OCI-LY1 (cell line): ENCODE measurements at regions not wholly inside any gene's neighbourhood (a gene's known extent, or its start where the extent isn't known, plus 50 kb on each side); places are given as distances from the start of the nearest gene placed in this dataset.

Experiments
- H2AFZ ChIP-seq: fragments of 200-600 bp; sonication (generic), shearing (Covaris generic); 2 replicates; pipeline ENCODE4 v1.6.0; 2014; ENCODE audit warnings: antibody characterized with exemption, mild to moderate bottlenecking, low read length
- H3F3A ChIP-seq: fragments of 200-600 bp; sonication (generic), shearing (Covaris generic); 2 replicates; pipeline ENCODE4 v1.6.0; 2014; ENCODE audit warnings: mild to moderate bottlenecking, antibody characterized with exemption, low read length, moderate library complexity; ENCODE audit not compliant: insufficient read depth
- H3K27ac ChIP-seq: fragments of 200-600 bp; sonication (generic); 2 replicates; pipeline ENCODE4 v1.5.1; 2014; ENCODE audit warnings: low read length, mixed run types, mild to moderate bottlenecking, low read depth; ENCODE audit not compliant: poor library complexity, severe bottlenecking
- H3K27me3 ChIP-seq: fragments of 200-600 bp; sonication (generic); 2 replicates; pipeline ENCODE4 v1.6.0; 2014; ENCODE audit warnings: antibody characterized with exemption, mild to moderate bottlenecking, low read length, moderate library complexity; ENCODE audit not compliant: insufficient read depth
- H3K36me3 ChIP-seq: fragments of 200-600 bp; sonication (generic); 2 replicates; pipeline ENCODE4 v1.6.1; 2014; ENCODE audit warnings: mild to moderate bottlenecking, antibody characterized with exemption, low read length, moderate library complexity, mixed read lengths; ENCODE audit not compliant: insufficient read depth
- H3K4me1 ChIP-seq: fragments of 200-600 bp; sonication (generic); 2 replicates; pipeline ENCODE4 v1.5.1; 2014; ENCODE audit warnings: mild to moderate bottlenecking, low read length, moderate library complexity; ENCODE audit not compliant: insufficient read depth, severe bottlenecking
- H3K4me2 ChIP-seq: fragments of 200-600 bp; sonication (generic), shearing (Covaris generic); 2 replicates; pipeline ENCODE4 v1.6.1; 2014; ENCODE audit warnings: low read length
- H3K4me3 ChIP-seq: fragments of 200-600 bp; sonication (generic); 2 replicates; pipeline ENCODE4 v1.5.1; 2014; ENCODE audit warnings: low read length, low read depth, mild to moderate bottlenecking, mixed read lengths; ENCODE audit not compliant: poor library complexity, severe bottlenecking
- H3K79me2 ChIP-seq: fragments of 200-600 bp; shearing (Covaris generic); 2 replicates; pipeline ENCODE4 v1.6.1; 2016; ENCODE audit warnings: mixed run types, low read length, mixed read lengths; ENCODE audit not compliant: insufficient read depth
- H3K9ac ChIP-seq: fragments of 200-600 bp; sonication (generic), shearing (Covaris generic); 2 replicates; pipeline ENCODE4 v1.6.1; 2014; ENCODE audit warnings: mild to moderate bottlenecking, low read length, mixed read lengths
- H3K9me2 ChIP-seq: fragments of 200-600 bp; sonication (generic), shearing (Covaris generic); 2 replicates; pipeline ENCODE4 v1.6.1; 2014; ENCODE audit warnings: low read depth, mild to moderate bottlenecking, low read length, mixed read lengths
- H3K9me3 ChIP-seq: fragments of 200-600 bp; shearing (Covaris generic); 2 replicates; pipeline ENCODE4 v1.6.1; 2014; ENCODE audit warnings: low read length, mixed read lengths
- H4K20me1 ChIP-seq: fragments of 200-600 bp; sonication (generic), shearing (Covaris generic); 2 replicates; pipeline ENCODE4 v1.6.0; 2016; ENCODE audit warnings: mild to moderate bottlenecking, low read length; ENCODE audit not compliant: insufficient read depth
- CTCF ChIP-seq: fragments of 200-600 bp; sonication (generic), shearing (Covaris generic); IDR thresholded peaks from 2 replicates; pipeline ENCODE4 v1.5.1; 2017; ENCODE audit warnings: mild to moderate bottlenecking, antibody characterized with exemption, low read length, moderate library complexity, mixed read lengths
- EZH2 ChIP-seq: fragments of 200-600 bp; sonication (generic), shearing (Covaris generic); IDR thresholded peaks from 2 replicates; pipeline ENCODE4 v1.8.0; 2017; ENCODE audit warnings: borderline replicate concordance, mixed run types, mild to moderate bottlenecking, antibody characterized with exemption, low read length, moderate library complexity, mixed read lengths

- H3K4me2 ChIP-seq, result no peak overlapping the region
- H3K27me3 ChIP-seq, result no peaks in the 10 kb centered on the region
- H3F3A ChIP-seq, result no peaks in the 10 kb centered on the region
- no peaks in the 10 kb centered on the region for H3K36me3 ChIP-seq
- TF ChIP-seq EZH2 (no peak), CTCF (no peak)
- H2AFZ ChIP-seq, result no peak overlapping the region
- peaks cover 5% of the 10 kb centered on the region for H3K4me1 ChIP-seq
- H3K9me3 ChIP-seq, result no peaks in the 10 kb centered on the region
- no peaks in the 10 kb centered on the region for H3K9me2 ChIP-seq
- H3K9ac ChIP-seq, result no peak overlapping the region
- H3K4me3 ChIP-seq, result no peak overlapping the region
- no peak overlapping the region for H3K27ac ChIP-seq
- H4K20me1 ChIP-seq, result no peaks in the 10 kb centered on the region
- no peaks in the 10 kb centered on the region for H3K79me2 ChIP-seq
These were observed 190.2 kb upstream of the BTG1 start for GRCh38 chr12:92335831-92336230.

GRCh38 chr12:92334552-92334951, 188.9 kb upstream of the BTG1 start:
- Histone ChIP-seq H3K4me2 (no peak overlapping the region), H2AFZ (no peak overlapping the region), H4K20me1 (no peaks in the 10 kb centered on the region), H3K79me2 (no peaks in the 10 kb centered on the region), H3K4me1 (peaks cover 5% of the 10 kb centered on the region), H3K27ac (no peak overlapping the region), H3K4me3 (no peak overlapping the region), H3F3A (no peaks in the 10 kb centered on the region), H3K27me3 (no peaks in the 10 kb centered on the region), H3K36me3 (no peaks in the 10 kb centered on the region), H3K9me2 (no peaks in the 10 kb centered on the region), H3K9ac (no peak overlapping the region), H3K9me3 (no peaks in the 10 kb centered on the region)
- no peak for TF ChIP-seq CTCF
- TF ChIP-seq EZH2, result no peak

- peaks cover 5% of the 10 kb centered on the region for H3K4me1 ChIP-seq
These were observed 186.9 kb upstream of the BTG1 start for GRCh38 chr12:92332552-92332951.

More at GRCh38 chr12:92332552-92332951, 186.9 kb upstream of the BTG1 start:
- Histone ChIP-seq H3K4me2 (no peak overlapping the region), H3K9ac (no peak overlapping the region), H4K20me1 (no peaks in the 10 kb centered on the region), H3K9me2 (no peaks in the 10 kb centered on the region), H3F3A (no peaks in the 10 kb centered on the region), H3K27me3 (no peaks in the 10 kb centered on the region), H3K79me2 (no peaks in the 10 kb centered on the region), H3K27ac (no peak overlapping the region), H3K4me3 (no peak overlapping the region), H3K36me3 (no peaks in the 10 kb centered on the region), H2AFZ (no peak overlapping the region), H3K9me3 (no peaks in the 10 kb centered on the region)
- TF ChIP-seq EZH2 (no peak), CTCF (no peak)
